ENCODE measurements at regions not wholly inside any gene's neighbourhood (a gene's known extent, or its start where the extent isn't known, plus 50 kb on each side); places are given as distances from the start of the nearest gene placed in this dataset.
A peak's percentile ranks its signal among the peaks of the same experiment; 100 is the strongest.
"Not testable (repeated sequence)": the region's sequence is repeated elsewhere in the genome, so short reads cannot be mapped to it uniquely, and the experiment has no call there.

- Mint-ChIP-seq H3K4me3 (no peak overlapping the region), H3K27me3 (no peaks in the 10 kb centered on the region), H3K9me3 (no peaks in the 10 kb centered on the region), H3K36me3 (no peaks in the 10 kb centered on the region), H3K27ac (no peak overlapping the region), H3K4me1 (ENCODE audit: unreplicated experiment) (peaks cover 15% of the 10 kb centered on the region)
- no peak for DNase-seq (ENCODE audit: extremely low spot score, unreplicated experiment)
- TF ChIP-seq, protein P1, sequence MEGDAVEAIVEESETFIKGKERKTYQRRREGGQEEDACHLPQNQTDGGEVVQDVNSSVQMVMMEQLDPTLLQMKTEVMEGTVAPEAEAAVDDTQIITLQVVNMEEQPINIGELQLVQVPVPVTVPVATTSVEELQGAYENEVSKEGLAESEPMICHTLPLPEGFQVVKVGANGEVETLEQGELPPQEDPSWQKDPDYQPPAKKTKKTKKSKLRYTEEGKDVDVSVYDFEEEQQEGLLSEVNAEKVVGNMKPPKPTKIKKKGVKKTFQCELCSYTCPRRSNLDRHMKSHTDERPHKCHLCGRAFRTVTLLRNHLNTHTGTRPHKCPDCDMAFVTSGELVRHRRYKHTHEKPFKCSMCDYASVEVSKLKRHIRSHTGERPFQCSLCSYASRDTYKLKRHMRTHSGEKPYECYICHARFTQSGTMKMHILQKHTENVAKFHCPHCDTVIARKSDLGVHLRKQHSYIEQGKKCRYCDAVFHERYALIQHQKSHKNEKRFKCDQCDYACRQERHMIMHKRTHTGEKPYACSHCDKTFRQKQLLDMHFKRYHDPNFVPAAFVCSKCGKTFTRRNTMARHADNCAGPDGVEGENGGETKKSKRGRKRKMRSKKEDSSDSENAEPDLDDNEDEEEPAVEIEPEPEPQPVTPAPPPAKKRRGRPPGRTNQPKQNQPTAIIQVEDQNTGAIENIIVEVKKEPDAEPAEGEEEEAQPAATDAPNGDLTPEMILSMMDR (conservative IDR thresholded peaks at IDR 0.05): no peak
Measured at GRCh38 chr3:78497767-78498166, 1270.0 kb downstream of the ROBO1 start.

GRCh38 chr3:78506061-78506460 is 1261.7 kb downstream of the ROBO1 start:
- Mint-ChIP-seq H3K27me3 (no peaks in the 10 kb centered on the region), H3K27ac (no peak overlapping the region), H3K4me1 (ENCODE audit: unreplicated experiment) (peaks cover 13% of the 10 kb centered on the region), H3K4me3 (no peak overlapping the region), H3K36me3 (no peaks in the 10 kb centered on the region), H3K9me3 (no peaks in the 10 kb centered on the region)
- TF ChIP-seq, protein P1 (conservative IDR thresholded peaks at IDR 0.05): no peak
- DNase-seq (ENCODE audit: extremely low spot score, unreplicated experiment): no peak

- Mint-ChIP-seq H3K27me3 (no peaks in the 10 kb centered on the region), H3K27ac (peak overlapping the region; percentile 11), H3K9me3 (no peaks in the 10 kb centered on the region), H3K4me3 (peak overlapping the region; percentile 35), H3K36me3 (no peaks in the 10 kb centered on the region), H3K4me1 (ENCODE audit: unreplicated experiment) (peaks cover 13% of the 10 kb centered on the region)
- DNase-seq (ENCODE audit: extremely low spot score, unreplicated experiment): no peak
- TF ChIP-seq, protein P1 (conservative IDR thresholded peaks at IDR 0.05): no peak
Measured at GRCh38 chr3:78506581-78507195, 1261.1 kb downstream of the ROBO1 start.

DNA sequence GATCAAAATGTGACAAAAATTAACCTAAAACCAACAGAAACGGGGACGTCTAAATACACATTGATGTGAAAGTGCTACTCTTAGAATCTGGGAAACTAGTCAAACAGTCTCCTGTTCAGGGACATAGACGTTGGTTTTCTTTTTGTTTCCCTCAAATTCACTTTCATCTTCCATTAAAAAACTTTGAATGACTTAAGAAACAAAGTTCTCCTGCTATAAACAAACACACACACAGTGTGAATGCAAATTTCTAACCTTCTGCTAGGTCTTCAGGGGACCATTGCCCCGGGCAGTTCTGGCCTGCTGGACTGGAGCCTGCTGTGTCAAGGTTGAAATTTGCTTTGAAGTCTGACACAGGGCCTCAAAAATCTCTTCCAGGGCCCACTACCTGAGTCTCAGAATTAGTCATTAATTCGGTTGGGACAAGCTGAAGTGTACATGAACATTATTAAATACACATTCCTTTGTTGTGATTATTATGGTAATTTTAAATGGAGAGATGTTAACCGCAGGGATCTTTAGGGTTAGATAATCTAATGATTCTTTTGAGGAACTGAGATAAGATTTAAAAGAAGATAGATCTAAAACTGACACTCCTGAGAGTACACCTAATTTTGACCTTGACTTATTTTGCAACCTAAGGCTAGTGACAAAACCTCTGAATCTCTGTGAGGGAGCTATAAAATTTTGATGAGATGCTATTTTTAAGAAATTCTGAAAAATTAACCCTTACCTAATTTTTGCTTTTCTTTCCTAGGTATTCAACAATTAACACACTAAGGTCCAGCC is 1260.4 kb downstream of the ROBO1 start:
- H3K9me3 Mint-ChIP-seq: no peaks in the 10 kb centered on the region
- H3K4me3 Mint-ChIP-seq: peak overlapping the region; percentile 35
- no peaks in the 10 kb centered on the region for H3K27me3 Mint-ChIP-seq
- no peak for DNase-seq (ENCODE audit: extremely low spot score, unreplicated experiment)
- TF ChIP-seq, protein P1 (conservative IDR thresholded peaks at IDR 0.05): no peak
- no peaks in the 10 kb centered on the region for H3K36me3 Mint-ChIP-seq
- H3K27ac Mint-ChIP-seq: peak overlapping the region; percentile 11
- peaks cover 13% of the 10 kb centered on the region for H3K4me1 Mint-ChIP-seq (ENCODE audit: unreplicated experiment)

GRCh38 chr3:78511840-78512239 is 1256.0 kb downstream of the ROBO1 start:
- Mint-ChIP-seq H3K27me3 (no peaks in the 10 kb centered on the region), H3K27ac (no peak overlapping the region), H3K4me3 (no peak overlapping the region), H3K4me1 (ENCODE audit: unreplicated experiment) (peaks cover 8% of the 10 kb centered on the region), H3K36me3 (no peaks in the 10 kb centered on the region), H3K9me3 (peaks cover 4% of the 10 kb centered on the region)
- no peak for DNase-seq (ENCODE audit: extremely low spot score, unreplicated experiment)
- TF ChIP-seq, protein P1 (conservative IDR thresholded peaks at IDR 0.05): no peak

DNA sequence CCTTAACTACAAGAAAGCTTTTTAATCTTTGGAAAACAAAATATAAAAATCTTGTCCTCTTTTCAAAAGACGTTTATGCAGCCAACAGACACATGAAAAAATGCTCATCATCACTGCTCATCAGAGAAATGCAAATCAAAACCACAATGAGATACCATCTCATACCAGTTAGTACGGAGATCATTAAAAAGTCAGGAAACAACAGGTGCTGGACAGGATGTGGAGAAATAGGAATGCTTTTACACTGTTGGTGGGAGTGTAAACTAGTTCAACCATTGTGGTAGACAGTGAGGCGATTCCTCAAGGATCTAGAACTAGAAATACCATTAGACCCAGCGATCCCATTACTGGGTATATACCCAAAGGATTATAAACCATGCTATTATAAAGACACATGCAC is 1255.0 kb downstream of the ROBO1 start:
- H3K4me3 Mint-ChIP-seq; H3K9me3 Mint-ChIP-seq; DNase-seq (ENCODE audit: extremely low spot score, unreplicated experiment): not testable (repeated sequence)

More for the DNA sequence above, 1255.0 kb downstream of the ROBO1 start:
- not testable (repeated sequence) for H3K27ac Mint-ChIP-seq; H3K36me3 Mint-ChIP-seq; H3K27me3 Mint-ChIP-seq; H3K4me1 Mint-ChIP-seq (ENCODE audit: unreplicated experiment)
